ENCODE measurements at regions not wholly inside any gene's neighbourhood (a gene's known extent, or its start where the extent isn't known, plus 50 kb on each side); places are given as distances from the start of the nearest gene placed in this dataset.

GRCh38 chr9:109948453-109948852 lies 168.5 kb downstream of the PALM2AKAP2 start:
- DNase-seq (ENCODE audit: low spot score), result no peak

DNA sequence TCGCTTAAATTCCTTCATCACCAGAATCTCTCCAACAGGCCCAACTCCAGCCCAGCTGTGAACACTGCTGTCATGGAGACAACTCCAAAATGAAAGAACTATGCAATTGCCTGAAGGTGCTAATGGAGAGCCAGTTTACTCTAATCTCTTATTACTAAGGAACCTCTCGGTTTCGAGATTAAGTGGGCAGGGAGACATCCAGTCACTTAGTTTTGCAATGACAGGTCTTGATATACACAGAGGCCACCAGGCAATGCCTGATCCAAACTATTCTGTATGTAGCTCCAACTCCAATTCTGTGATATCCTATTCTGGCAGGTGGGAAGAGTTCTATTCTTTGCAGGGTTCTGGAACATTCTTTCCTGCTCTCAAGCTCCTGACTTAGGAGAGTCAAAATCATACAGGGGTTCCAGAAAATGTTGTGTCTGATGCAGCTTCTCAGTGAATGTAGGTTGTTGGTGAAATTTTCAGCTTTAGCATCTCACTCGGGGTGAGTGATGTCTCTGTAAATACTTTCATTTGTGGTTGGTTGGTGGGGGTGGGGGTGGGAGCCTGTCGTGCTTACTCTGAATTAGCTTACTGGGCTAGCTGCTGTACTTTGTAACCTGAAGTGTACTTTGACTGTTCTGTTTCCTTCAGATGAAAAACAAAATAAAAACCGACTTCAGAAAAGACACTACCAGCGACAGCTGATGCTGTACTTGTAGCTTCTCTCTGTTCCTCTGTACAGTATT lies 170.9 kb downstream of the PALM2AKAP2 start:
- no peak for DNase-seq (ENCODE audit: low spot score)

DNA sequence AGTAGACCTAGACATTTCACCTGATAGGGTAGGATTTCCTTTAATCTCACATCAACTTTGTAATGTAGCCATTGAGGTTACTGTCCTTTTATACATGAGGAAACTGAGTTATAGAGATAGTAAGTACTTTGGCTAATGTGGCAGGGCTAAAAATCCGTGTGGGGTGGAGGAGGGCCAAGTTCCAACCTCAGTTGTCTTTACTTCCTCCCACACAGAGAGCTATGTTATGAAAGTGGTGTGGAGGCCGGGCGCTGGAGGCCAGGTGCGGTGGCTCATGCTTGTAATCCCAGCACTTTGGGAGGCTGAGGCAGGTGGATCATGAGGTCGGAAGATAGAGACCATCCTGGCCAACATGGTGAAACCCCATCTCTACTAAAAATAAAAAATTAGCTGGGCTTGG lies 173.3 kb downstream of the PALM2AKAP2 start:
- DNase-seq (ENCODE audit: low spot score), result no peak

- DNase-seq (ENCODE audit: low spot score), result no peak
Measured at GRCh38 chr9:109953813-109954497, 174.0 kb downstream of the PALM2AKAP2 start.

- DNase-seq (ENCODE audit: low spot score), result no peak
Measured at GRCh38 chr9:109956717-109957440, 176.9 kb downstream of the PALM2AKAP2 start.

GRCh38 chr9:109959679-109960078 lies 179.7 kb downstream of the PALM2AKAP2 start:
- DNase-seq (ENCODE audit: low spot score), result no peak

DNA sequence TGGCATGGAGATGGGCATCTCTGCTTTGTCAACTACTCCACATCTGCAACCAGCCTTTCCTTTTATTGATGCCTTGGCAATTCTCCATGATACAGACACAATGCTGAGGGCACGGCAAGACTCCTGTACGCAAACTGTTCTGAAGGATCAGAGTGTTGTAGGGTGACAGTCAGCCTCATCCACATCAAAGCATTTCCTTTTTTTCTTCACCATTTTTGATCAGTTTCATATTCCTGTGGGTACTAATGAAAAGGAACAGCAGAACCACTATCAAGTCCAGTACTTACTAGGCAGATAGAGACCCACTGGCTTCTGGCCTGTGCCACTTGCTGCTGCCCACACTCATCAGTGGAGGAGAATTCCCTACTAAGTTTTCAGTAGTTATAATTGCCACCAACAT lies 181.6 kb downstream of the PALM2AKAP2 start:
- no peak for DNase-seq (ENCODE audit: low spot score)

GRCh38 chr9:109962215-109962614 lies 182.2 kb downstream of the PALM2AKAP2 start:
- DNase-seq (ENCODE audit: low spot score), result no peak

- no peak for DNase-seq (ENCODE audit: low spot score)
Measured at GRCh38 chr9:109963079-109963478, 183.1 kb downstream of the PALM2AKAP2 start.

DNA sequence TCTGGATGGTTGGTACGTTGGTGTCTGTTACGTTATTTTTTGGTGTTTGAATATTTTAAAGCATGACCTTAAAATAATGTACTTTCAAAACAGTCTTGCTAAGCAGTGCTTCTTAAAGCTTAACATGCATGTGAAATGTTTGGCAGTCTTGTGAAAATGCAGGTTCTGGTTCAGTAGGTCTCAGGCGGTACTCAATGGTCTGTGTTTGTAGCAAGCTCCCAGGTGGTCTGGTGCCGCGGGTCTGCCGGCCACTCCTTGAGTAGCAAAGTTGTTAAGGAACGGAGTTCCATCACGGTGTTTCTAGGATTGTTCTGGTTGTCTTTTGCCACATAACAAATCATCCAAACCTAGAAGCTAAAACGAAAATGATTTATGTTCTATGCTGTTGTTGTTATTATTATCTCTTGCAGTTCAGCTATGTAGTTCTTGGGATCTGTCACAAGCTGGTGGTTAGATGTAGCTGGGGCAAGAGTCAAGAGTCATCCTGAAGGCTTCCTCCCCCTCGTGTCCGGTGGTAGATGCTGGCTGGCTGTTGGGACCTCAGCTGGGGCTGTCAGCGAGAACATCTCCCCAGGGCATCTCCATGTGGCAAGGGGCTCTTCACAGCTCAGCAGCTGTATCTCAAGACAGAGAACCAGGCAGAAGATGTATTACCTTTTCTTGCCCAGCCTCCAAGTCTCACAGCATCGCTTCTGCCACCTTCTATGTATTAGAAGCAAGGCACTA lies 186.8 kb downstream of the PALM2AKAP2 start:
- DNase-seq (ENCODE audit: low spot score), result no peak

DNA sequence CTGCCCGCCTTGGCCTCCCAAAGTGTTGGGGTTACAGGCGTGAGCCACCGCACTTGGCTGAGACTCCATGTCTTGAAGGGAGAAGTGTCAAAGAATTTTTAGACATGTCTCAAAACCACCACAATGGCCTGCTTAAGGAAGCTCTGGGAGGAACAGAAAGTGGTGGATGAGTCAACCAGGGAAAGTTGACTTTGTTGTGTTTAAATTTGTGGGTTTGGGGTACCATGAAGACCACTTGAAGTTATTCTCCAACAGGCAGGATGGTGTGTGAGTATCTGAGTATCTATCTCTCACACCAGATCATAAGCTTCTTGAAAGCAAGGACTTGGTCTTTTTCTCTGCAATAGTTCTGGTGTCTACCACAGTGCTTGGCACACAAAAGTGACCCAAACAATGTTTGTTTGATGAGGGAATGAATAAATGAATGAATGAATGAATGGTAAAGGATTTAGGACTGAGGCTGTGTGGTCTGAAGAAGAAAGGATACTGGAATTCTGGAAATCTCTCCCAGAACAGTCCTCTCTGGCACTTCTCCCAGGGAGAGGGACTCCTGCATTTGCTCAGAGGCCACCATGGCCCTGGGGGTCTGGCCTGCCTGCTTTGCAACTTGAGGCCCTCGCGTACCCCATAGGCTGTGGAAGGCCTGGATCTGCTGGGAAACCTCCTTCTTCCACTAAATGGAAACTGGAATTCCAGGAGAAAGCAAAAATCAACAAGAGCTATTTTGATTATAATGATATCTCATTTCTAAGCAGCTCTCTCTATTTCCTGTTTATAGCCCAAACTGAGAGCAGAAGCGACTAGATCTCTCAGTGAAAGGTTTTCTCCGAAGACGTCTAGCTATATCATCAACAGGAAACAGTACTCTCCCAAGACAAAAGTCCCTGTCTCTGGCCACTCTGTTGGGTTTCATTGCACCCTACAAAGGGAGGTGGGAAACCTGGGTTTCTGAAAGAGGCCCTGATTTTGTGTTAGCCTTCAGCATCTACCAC lies 187.9 kb downstream of the PALM2AKAP2 start:
- no peak for DNase-seq (ENCODE audit: low spot score)

- peak; percentile 55 for DNase-seq (ENCODE audit: low spot score)
Measured at GRCh38 chr9:109969011-109969410, 189.0 kb downstream of the PALM2AKAP2 start.

DNA sequence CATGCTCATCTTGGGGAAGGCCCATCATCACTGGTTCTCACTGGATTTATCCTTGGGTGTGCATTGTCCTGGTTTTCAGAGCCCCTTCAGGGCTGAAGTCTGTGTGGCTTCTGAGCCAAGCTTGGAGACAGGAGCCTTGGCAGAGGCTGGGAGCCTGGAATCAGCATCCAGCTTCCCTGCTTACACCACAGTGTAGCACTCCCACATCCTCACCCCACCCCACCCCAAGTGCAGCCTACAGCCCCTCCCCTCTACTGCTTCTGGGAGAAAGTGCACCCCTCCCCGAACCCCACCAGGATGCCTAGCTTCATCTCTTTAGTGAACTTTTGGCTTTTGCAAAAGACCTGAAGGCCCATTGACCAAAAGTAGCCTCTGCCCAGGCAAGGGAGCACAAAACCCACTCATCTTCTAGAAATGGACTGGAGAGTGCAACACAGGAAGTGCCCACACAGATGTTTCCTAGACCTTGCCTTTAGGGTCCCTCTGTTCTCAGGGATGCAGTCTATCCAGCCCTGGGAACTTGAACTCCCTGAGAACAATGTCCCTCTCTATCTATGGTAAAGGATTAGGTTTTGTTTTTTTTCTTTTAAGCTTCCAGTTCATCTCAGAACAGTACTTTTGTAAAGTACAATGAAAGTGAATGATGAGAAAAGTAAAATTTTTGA lies 189.7 kb downstream of the PALM2AKAP2 start:
- peak; percentile 86 for DNase-seq (ENCODE audit: low spot score)

DNA sequence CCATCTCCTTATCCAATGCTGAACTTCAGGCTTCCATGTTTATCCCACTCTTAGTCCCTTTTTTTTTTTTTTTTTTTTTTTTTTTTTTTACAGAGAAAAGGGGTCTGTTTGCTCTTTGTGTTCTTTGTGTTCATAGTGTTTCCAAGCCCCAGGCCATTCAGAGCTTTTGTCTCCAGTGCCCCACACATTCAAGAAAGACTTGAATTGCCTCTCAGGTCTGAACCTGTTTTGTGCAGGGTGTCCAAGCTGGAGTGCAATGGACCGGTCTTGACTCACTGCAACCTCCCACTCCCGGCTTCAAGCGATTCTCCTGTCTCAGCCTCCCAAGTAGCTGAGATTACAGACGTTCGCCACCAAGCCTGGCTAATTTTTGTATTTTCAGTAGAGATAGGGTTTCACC lies 191.2 kb downstream of the PALM2AKAP2 start:
- DNase-seq (ENCODE audit: low spot score), result no peak

DNA sequence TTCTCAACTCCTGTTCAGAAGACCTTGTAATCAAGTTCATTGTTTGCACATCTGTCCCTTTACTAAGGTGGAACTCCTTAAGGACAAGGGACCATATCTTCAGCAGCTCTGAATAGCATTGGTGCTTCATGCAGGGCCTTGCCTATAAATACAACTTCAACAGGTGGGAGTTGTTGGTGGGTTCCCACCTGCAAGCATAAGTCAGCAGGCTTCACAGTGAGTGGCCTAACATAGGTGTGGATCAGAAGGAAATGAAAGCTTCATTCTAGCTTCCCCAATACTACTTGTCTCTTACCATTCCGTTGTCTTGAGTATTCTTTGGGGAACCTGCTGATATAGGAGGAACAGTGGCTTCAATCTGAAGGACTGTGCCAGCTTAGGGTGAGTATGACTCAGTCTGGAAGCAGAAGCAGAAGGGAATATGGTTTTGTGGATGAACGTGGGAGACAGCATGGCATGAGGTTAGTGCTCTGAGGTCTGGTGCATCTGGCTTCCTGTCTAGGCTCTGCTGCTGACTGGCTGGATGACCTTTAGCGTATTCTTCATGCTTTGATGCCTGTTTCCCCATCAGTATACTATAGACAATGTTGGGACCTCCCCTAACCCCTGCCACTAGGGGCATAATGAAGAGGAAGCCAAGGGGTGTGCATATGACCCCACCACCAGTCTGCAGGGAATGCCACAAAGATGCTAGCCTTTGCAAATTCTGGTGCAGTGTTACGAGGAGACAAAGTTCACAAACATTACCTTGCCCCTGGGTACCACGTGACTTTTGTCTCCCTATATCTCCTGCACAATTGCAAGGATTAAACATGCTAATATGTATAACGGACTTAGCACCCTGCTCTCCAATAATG lies 192.3 kb downstream of the PALM2AKAP2 start:
- no peak for DNase-seq (ENCODE audit: low spot score)

DNA sequence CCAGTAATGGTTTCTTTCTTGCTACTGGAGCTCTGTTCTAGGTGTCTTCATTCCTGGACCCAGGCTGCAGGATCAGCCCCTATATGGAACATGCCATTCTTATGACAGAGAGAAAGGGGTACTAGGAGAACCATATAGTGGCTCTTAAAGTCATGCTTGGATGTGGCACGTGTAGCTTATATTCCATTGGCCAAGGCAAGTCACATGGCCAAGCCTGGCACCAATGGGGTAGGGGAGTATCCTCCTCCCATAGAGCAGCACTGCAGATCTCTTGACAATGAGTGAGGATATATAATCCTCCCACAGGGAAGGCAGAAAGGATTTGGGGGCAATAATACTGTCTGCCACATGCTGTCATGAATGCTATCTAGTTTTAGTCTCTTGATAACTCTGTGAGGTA lies 193.3 kb downstream of the PALM2AKAP2 start:
- no peak for DNase-seq (ENCODE audit: low spot score)

DNA sequence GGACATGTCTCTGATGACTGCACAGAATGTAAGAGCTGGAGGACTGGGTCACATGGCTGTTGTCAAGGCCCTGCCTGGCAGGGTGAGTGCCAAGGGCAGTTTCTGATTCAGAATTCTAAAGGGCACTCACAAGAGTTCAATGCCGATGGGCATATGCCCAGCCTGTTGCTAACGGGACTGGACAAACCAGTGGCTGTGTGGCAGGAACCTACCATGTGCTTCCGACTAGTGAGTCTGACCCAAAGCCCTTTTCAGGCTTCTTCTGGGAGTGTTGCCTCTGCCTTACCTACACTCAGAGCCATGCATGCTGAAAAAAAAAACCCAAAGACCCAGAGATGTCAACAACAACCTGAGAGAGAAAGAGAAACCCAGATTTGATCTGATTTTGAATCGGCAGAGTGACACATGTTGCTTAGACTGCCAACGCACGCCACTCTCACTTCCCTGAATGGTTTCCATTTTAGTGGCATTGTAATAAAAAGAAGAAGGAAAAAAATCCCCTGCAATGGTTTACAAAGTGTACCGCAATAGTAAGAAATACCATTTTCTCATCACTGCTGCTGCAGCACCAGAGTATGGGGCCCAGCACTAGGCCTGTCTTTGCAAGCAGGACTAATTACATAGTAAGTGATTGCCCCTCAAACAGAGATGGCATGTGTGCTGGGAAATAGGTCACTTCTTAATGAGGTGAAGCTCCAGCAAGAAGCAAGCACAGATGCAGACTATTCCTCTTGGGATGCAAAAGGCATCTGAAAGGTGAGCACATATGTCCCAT lies 194.3 kb downstream of the PALM2AKAP2 start:
- no peak for DNase-seq (ENCODE audit: low spot score)

GRCh38 chr9:109974918-109975276 lies 194.9 kb downstream of the PALM2AKAP2 start:
- no peak for DNase-seq (ENCODE audit: low spot score)
